ENCODE measurements at regions not wholly inside any gene's neighbourhood (a gene's known extent, or its start where the extent isn't known, plus 50 kb on each side); places are given as distances from the start of the nearest gene placed in this dataset.

GRCh38 chr14:42909659-42910058 lies 1303.0 kb downstream of the LRFN5 start:
- no peak for DNase-seq (ENCODE audit: low spot score)
- H3K27ac Mint-ChIP-seq, result no peak overlapping the region
- no peaks in the 10 kb centered on the region for H4K20me1 ChIP-seq (replicated peaks; ENCODE audit: insufficient read depth)
- no peaks in the 10 kb centered on the region for H3K36me3 ChIP-seq (ENCODE audit: insufficient read depth)
- no peaks in the 10 kb centered on the region for H3K27me3 ChIP-seq (ENCODE audit: insufficient read depth)
- H3K79me2 ChIP-seq (replicated peaks; ENCODE audit: insufficient read depth), result no peaks in the 10 kb centered on the region
- H3K9me2 ChIP-seq (ENCODE audit: insufficient read depth), result peaks cover 10% of the 10 kb centered on the region
- peaks cover 2% of the 10 kb centered on the region for H3K27me3 Mint-ChIP-seq (ENCODE audit: insufficient read depth, low read depth, poor library complexity)
- no peaks in the 10 kb centered on the region for H3K4me1 Mint-ChIP-seq
- H3K27ac ChIP-seq (ENCODE audit: low read depth), result no peak overlapping the region
- peaks cover 3% of the 10 kb centered on the region; the same call in 1 of the 3 replicates for H3K9me3 Mint-ChIP-seq
- no peak overlapping the region for H2AFZ ChIP-seq
- H3K4me2 ChIP-seq, result no peak overlapping the region
- no peak for ATAC-seq
- H3K4me1 ChIP-seq (ENCODE audit: insufficient read depth), result no peaks in the 10 kb centered on the region
- H3K4me3 Mint-ChIP-seq, result no peak overlapping the region
- H3F3A ChIP-seq (replicated peaks; ENCODE audit: low read depth), result no peaks in the 10 kb centered on the region
- H3K36me3 Mint-ChIP-seq (ENCODE audit: low read depth), result no peaks in the 10 kb centered on the region
- H3K4me3 ChIP-seq, result no peak overlapping the region
- TF ChIP-seq NANOG (IDR thresholded peaks at IDR 0.05; ENCODE audit: borderline replicate concordance) (no peak), JUNB (IDR thresholded peaks at IDR 0.05; ENCODE audit: unreplicated experiment) (no peak), CREB1 (CRISPR knock-in tag; IDR thresholded peaks at IDR 0.05; ENCODE audit: low read depth) (no peak), REST (IDR thresholded peaks at IDR 0.05; ENCODE audit: unreplicated experiment) (no peak), ZNF114 (CRISPR knock-in tag; IDR thresholded peaks at IDR 0.05) (no peak), CTCF (conservative IDR thresholded peaks at IDR 0.05; ENCODE audit: low read depth in 2 of 2) (no peak), ZNF331 (CRISPR knock-in tag; IDR thresholded peaks at IDR 0.05; ENCODE audit: low read depth) (no peak), STAT1 (IDR thresholded peaks at IDR 0.05; ENCODE audit: unreplicated experiment) (no peak), EZH2 (IDR thresholded peaks at IDR 0.05; ENCODE audit: low read depth, unreplicated experiment) (no peak)
- TF ChIP-seq, protein P1, sequence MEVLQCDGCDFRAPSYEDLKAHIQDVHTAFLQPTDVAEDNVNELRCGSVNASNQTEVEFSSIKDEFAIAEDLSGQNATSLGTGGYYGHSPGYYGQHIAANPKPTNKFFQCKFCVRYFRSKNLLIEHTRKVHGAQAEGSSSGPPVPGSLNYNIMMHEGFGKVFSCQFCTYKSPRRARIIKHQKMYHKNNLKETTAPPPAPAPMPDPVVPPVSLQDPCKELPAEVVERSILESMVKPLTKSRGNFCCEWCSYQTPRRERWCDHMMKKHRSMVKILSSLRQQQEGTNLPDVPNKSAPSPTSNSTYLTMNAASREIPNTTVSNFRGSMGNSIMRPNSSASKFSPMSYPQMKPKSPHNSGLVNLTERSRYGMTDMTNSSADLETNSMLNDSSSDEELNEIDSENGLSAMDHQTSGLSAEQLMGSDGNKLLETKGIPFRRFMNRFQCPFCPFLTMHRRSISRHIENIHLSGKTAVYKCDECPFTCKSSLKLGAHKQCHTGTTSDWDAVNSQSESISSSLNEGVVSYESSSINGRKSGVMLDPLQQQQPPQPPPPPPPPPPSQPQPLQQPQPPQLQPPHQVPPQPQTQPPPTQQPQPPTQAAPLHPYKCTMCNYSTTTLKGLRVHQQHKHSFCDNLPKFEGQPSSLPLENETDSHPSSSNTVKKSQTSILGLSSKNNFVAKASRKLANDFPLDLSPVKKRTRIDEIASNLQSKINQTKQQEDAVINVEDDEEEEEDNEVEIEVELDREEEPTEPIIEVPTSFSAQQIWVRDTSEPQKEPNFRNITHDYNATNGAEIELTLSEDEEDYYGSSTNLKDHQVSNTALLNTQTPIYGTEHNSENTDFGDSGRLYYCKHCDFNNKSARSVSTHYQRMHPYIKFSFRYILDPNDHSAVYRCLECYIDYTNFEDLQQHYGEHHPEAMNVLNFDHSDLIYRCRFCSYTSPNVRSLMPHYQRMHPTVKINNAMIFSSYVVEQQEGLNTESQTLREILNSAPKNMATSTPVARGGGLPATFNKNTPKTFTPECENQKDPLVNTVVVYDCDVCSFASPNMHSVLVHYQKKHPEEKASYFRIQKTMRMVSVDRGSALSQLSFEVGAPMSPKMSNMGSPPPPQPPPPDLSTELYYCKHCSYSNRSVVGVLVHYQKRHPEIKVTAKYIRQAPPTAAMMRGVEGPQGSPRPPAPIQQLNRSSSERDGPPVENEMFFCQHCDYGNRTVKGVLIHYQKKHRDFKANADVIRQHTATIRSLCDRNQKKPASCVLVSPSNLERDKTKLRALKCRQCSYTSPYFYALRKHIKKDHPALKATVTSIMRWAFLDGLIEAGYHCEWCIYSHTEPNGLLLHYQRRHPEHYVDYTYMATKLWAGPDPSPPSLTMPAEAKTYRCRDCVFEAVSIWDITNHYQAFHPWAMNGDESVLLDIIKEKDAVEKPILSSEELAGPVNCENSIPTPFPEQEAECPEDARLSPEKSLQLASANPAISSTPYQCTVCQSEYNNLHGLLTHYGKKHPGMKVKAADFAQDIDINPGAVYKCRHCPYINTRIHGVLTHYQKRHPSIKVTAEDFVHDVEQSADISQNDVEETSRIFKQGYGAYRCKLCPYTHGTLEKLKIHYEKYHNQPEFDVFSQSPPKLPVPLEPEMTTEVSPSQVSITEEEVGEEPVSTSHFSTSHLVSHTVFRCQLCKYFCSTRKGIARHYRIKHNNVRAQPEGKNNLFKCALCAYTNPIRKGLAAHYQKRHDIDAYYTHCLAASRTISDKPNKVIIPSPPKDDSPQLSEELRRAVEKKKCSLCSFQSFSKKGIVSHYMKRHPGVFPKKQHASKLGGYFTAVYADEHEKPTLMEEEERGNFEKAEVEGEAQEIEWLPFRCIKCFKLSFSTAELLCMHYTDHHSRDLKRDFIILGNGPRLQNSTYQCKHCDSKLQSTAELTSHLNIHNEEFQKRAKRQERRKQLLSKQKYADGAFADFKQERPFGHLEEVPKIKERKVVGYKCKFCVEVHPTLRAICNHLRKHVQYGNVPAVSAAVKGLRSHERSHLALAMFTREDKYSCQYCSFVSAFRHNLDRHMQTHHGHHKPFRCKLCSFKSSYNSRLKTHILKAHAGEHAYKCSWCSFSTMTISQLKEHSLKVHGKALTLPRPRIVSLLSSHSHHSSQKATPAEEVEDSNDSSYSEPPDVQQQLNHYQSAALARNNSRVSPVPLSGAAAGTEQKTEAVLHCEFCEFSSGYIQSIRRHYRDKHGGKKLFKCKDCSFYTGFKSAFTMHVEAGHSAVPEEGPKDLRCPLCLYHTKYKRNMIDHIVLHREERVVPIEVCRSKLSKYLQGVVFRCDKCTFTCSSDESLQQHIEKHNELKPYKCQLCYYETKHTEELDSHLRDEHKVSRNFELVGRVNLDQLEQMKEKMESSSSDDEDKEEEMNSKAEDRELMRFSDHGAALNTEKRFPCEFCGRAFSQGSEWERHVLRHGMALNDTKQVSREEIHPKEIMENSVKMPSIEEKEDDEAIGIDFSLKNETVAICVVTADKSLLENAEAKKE (CRISPR knock-in tag; IDR thresholded peaks at IDR 0.05), result no peak

All from GM23338 (cell line).